HUES48 (cell line): ENCODE measurements at regions not wholly inside any gene's neighbourhood (a gene's known extent, or its start where the extent isn't known, plus 50 kb on each side); places are given as distances from the start of the nearest gene placed in this dataset.

Experiments
- H3K27ac ChIP-seq: one replicate; pipeline ENCODE4 v1.7.0; 2013; ENCODE audit warnings: low read depth, low read length, inconsistent platforms
- H3K27me3 ChIP-seq: 2 replicates; pipeline ENCODE4 v1.6.1; 2013; ENCODE audit warnings: mild to moderate bottlenecking, low read length; ENCODE audit not compliant: control insufficient read depth, insufficient read depth
- H3K36me3 ChIP-seq: 2 replicates; pipeline ENCODE4 v1.6.1; 2013; ENCODE audit warnings: low read length; ENCODE audit not compliant: control insufficient read depth, insufficient read depth
- H3K4me1 ChIP-seq: 2 replicates; pipeline ENCODE4 v1.6.1; 2013; ENCODE audit warnings: mild to moderate bottlenecking, low read length; ENCODE audit not compliant: control insufficient read depth, insufficient read depth
- H3K4me3 ChIP-seq: 2 replicates; pipeline ENCODE4 v1.5.1; 2013; ENCODE audit warnings: mild to moderate bottlenecking, low read depth, low read length
- H3K9ac ChIP-seq: 2 replicates; pipeline ENCODE4 v1.6.1; 2013; ENCODE audit warnings: mild to moderate bottlenecking, low read depth, low read length, moderate library complexity
- H3K9me3 ChIP-seq: 2 replicates; pipeline ENCODE4 v1.6.1; 2013; ENCODE audit warnings: low read length; ENCODE audit not compliant: control insufficient read depth, insufficient read depth

GRCh38 chr3:153026026-153026425 is 136.0 kb upstream of the RAP2B start:
- Histone ChIP-seq H3K36me3 (no peaks in the 10 kb centered on the region), H3K9me3 (no peaks in the 10 kb centered on the region), H3K4me1 (no peaks in the 10 kb centered on the region), H3K9ac (no peak overlapping the region), H3K27me3 (no peaks in the 10 kb centered on the region), H3K4me3 (no peak overlapping the region), H3K27ac (no peak overlapping the region)

- Histone ChIP-seq H3K27me3 (no peaks in the 10 kb centered on the region), H3K9me3 (no peaks in the 10 kb centered on the region), H3K4me1 (no peaks in the 10 kb centered on the region), H3K27ac (no peak overlapping the region), H3K4me3 (no peak overlapping the region), H3K9ac (no peak overlapping the region), H3K36me3 (no peaks in the 10 kb centered on the region)
Observed at GRCh38 chr3:153028381-153028780, 133.6 kb upstream of the RAP2B start.

- Histone ChIP-seq H3K36me3 (no peaks in the 10 kb centered on the region), H3K4me1 (no peaks in the 10 kb centered on the region), H3K4me3 (no peak overlapping the region), H3K9ac (no peak overlapping the region), H3K9me3 (no peaks in the 10 kb centered on the region), H3K27ac (no peak overlapping the region), H3K27me3 (no peaks in the 10 kb centered on the region)
Observed at GRCh38 chr3:153029350-153029749, 132.7 kb upstream of the RAP2B start.

- no peaks in the 10 kb centered on the region for H3K4me1 ChIP-seq
- no peaks in the 10 kb centered on the region for H3K9me3 ChIP-seq
- no peak overlapping the region for H3K9ac ChIP-seq
- H3K36me3 ChIP-seq: no peaks in the 10 kb centered on the region
- no peak overlapping the region for H3K27ac ChIP-seq
- no peaks in the 10 kb centered on the region for H3K27me3 ChIP-seq
- H3K4me3 ChIP-seq: no peak overlapping the region
Observed at GRCh38 chr3:153032891-153033290, 129.1 kb upstream of the RAP2B start.

GRCh38 chr3:153036846-153037245 is 125.2 kb upstream of the RAP2B start:
- H3K4me1 ChIP-seq: no peaks in the 10 kb centered on the region
- no peak overlapping the region for H3K27ac ChIP-seq
- no peak overlapping the region for H3K9ac ChIP-seq
- H3K36me3 ChIP-seq: no peaks in the 10 kb centered on the region
- no peaks in the 10 kb centered on the region for H3K27me3 ChIP-seq
- H3K9me3 ChIP-seq: no peaks in the 10 kb centered on the region
- H3K4me3 ChIP-seq: no peak overlapping the region

GRCh38 chr3:153038367-153038766 is 123.7 kb upstream of the RAP2B start:
- no peak overlapping the region for H3K4me3 ChIP-seq
- no peak overlapping the region for H3K9ac ChIP-seq
- H3K4me1 ChIP-seq: no peaks in the 10 kb centered on the region
- H3K36me3 ChIP-seq: no peaks in the 10 kb centered on the region
- H3K27me3 ChIP-seq: no peaks in the 10 kb centered on the region
- H3K27ac ChIP-seq: no peak overlapping the region
- H3K9me3 ChIP-seq: no peaks in the 10 kb centered on the region

- no peaks in the 10 kb centered on the region for H3K36me3 ChIP-seq
Observed at GRCh38 chr3:153038779-153039178, 123.2 kb upstream of the RAP2B start.

GRCh38 chr3:153041181-153041580 is 120.8 kb upstream of the RAP2B start:
- no peaks in the 10 kb centered on the region for H3K4me1 ChIP-seq
- H3K27me3 ChIP-seq: no peaks in the 10 kb centered on the region
- no peak overlapping the region for H3K27ac ChIP-seq
- H3K36me3 ChIP-seq: no peaks in the 10 kb centered on the region
- no peak overlapping the region for H3K4me3 ChIP-seq
- no peaks in the 10 kb centered on the region for H3K9me3 ChIP-seq
- H3K9ac ChIP-seq: no peak overlapping the region

More at GRCh38 chr3:153038779-153039178, 123.2 kb upstream of the RAP2B start:
- Histone ChIP-seq H3K9me3 (no peaks in the 10 kb centered on the region), H3K4me1 (no peaks in the 10 kb centered on the region), H3K27ac (no peak overlapping the region), H3K9ac (no peak overlapping the region), H3K27me3 (no peaks in the 10 kb centered on the region), H3K4me3 (no peak overlapping the region)

GRCh38 chr3:153042088-153042487 is 119.9 kb upstream of the RAP2B start:
- Histone ChIP-seq H3K27ac (no peak overlapping the region), H3K9me3 (no peaks in the 10 kb centered on the region), H3K4me1 (no peaks in the 10 kb centered on the region), H3K4me3 (no peak overlapping the region), H3K36me3 (no peaks in the 10 kb centered on the region), H3K9ac (no peak overlapping the region), H3K27me3 (no peaks in the 10 kb centered on the region)

- Histone ChIP-seq H3K27ac (no peak overlapping the region), H3K9me3 (no peaks in the 10 kb centered on the region), H3K9ac (no peak overlapping the region), H3K4me1 (no peaks in the 10 kb centered on the region), H3K4me3 (no peak overlapping the region), H3K27me3 (no peaks in the 10 kb centered on the region), H3K36me3 (no peaks in the 10 kb centered on the region)
Observed at GRCh38 chr3:153043729-153044328, 118.2 kb upstream of the RAP2B start.

GRCh38 chr3:153045150-153045549 is 116.9 kb upstream of the RAP2B start:
- Histone ChIP-seq H3K27ac (no peak overlapping the region), H3K27me3 (no peaks in the 10 kb centered on the region), H3K9me3 (no peaks in the 10 kb centered on the region), H3K36me3 (no peaks in the 10 kb centered on the region), H3K4me1 (no peaks in the 10 kb centered on the region), H3K9ac (no peak overlapping the region), H3K4me3 (no peak overlapping the region)

- Histone ChIP-seq H3K36me3 (no peaks in the 10 kb centered on the region), H3K4me1 (no peaks in the 10 kb centered on the region), H3K27me3 (no peaks in the 10 kb centered on the region), H3K9ac (no peak overlapping the region), H3K27ac (no peak overlapping the region), H3K9me3 (no peaks in the 10 kb centered on the region), H3K4me3 (no peak overlapping the region)
Observed at GRCh38 chr3:153050978-153051377, 111.0 kb upstream of the RAP2B start.
